Vagina (tissue), 2 donors: ENCODE measurements at regions not wholly inside any gene's neighbourhood (a gene's known extent, or its start where the extent isn't known, plus 50 kb on each side); places are given as distances from the start of the nearest gene placed in this dataset.
A peak's percentile ranks its signal among the peaks of the same experiment; 100 is the strongest.

ENCODE experiments used
- POLR2A ChIP-seq, 2 donors: fragments of 450-650 bp; IDR thresholded peaks; one replicate each; pipeline ENCODE4 v1.6.1; 2017; ENCODE audit warnings: antibody characterized with exemption in 2 of 2, mild to moderate bottlenecking in 2 of 2, moderate library complexity in 2 of 2
- POLR2AphosphoS5 ChIP-seq, 2 donors: sonication (generic); formaldehyde crosslinking; IDR thresholded peaks; one replicate each; pipeline ENCODE4 v1.9.0; 2017; ENCODE audit warnings: antibody characterized with exemption in 2 of 2, mild to moderate bottlenecking in 2 of 2, low read depth in 1 of 2; ENCODE audit not compliant: insufficient read depth in 1 of 2
- TF ChIP-seq, protein P1 (sequence below), 3 experiments: fragments of 450-650 bp in 2 of 3; fragments of 200-600 bp in 1 of 3; sonication (generic) in 1 of 3; IDR thresholded peaks; one replicate each; pipeline ENCODE4 v1.5.1; 2017 to 2019; ENCODE audit warnings: antibody characterized with exemption in 3 of 3, mild to moderate bottlenecking in 2 of 3, moderate library complexity in 2 of 3

- TF ChIP-seq, protein P1, sequence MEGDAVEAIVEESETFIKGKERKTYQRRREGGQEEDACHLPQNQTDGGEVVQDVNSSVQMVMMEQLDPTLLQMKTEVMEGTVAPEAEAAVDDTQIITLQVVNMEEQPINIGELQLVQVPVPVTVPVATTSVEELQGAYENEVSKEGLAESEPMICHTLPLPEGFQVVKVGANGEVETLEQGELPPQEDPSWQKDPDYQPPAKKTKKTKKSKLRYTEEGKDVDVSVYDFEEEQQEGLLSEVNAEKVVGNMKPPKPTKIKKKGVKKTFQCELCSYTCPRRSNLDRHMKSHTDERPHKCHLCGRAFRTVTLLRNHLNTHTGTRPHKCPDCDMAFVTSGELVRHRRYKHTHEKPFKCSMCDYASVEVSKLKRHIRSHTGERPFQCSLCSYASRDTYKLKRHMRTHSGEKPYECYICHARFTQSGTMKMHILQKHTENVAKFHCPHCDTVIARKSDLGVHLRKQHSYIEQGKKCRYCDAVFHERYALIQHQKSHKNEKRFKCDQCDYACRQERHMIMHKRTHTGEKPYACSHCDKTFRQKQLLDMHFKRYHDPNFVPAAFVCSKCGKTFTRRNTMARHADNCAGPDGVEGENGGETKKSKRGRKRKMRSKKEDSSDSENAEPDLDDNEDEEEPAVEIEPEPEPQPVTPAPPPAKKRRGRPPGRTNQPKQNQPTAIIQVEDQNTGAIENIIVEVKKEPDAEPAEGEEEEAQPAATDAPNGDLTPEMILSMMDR (IDR thresholded peaks at IDR 0.05) = no peak
- TF ChIP-seq POLR2A (IDR thresholded peaks at IDR 0.05) (no peak), POLR2AphosphoS5 (IDR thresholded peaks at IDR 0.05; ENCODE audit: insufficient read depth in 1 of 2, low read depth in 1 of 2) (peak in 1 of 2 donors; percentile 51)
Measured at GRCh38 chr12:70031046-70031445, 206.0 kb downstream of the MYRFL start.
